IMR-90 (cell line): ENCODE measurements at regions not wholly inside any gene's neighbourhood (a gene's known extent, or its start where the extent isn't known, plus 50 kb on each side); places are given as distances from the start of the nearest gene placed in this dataset.

Source experiments
- ATAC-seq: fragments of 200-7000 bp; cut with Tn5 transposase; 2 replicates; pipeline ENCODE4 v1.9.1; 2020; ENCODE audit warnings: low read depth, mild to moderate bottlenecking, moderate library complexity
- BruUV-seq: library from RNA; stranded (reverse); fragments of 400-500 nt; replicated peaks from 2 replicates; lab custom pipeline; 2021; lab: Mats Ljungman, UMichigan
- CTCF ChIA-PET: fragments of 300-600 bp; formaldehyde crosslinking; extraction: SDS; loops from one replicate; lab custom pipeline; 2021; ENCODE audit warnings: antibody characterized with exemption; lab: Yijun Ruan, JAX
- POLR2A ChIA-PET: fragments of 300-600 bp; sonication (Branson Sonifier 250); formaldehyde crosslinking; loops from one replicate; lab custom pipeline; 2022; ENCODE audit warnings: antibody characterized with exemption; ENCODE audit not compliant: unreplicated experiment; lab: Charles Lee
- DNase-seq: peaks from one replicate; pipeline ENCODE4 v3.0.0; 2013
- H2AFZ ChIP-seq: replicated peaks from 2 replicates; pipeline ENCODE3; 2013; ENCODE audit warnings: low read length, mild to moderate bottlenecking; ENCODE audit not compliant: poor library complexity
- H2AK5ac ChIP-seq: 2 replicates; pipeline ENCODE4 v1.6.1; 2013; ENCODE audit warnings: low read depth, low read length, inconsistent platforms
- H2AK9ac ChIP-seq: replicated peaks from 2 replicates; pipeline ENCODE3; 2013; ENCODE audit warnings: mild to moderate bottlenecking, low read depth, low read length, moderate library complexity; ENCODE audit not compliant: poor library complexity
- H2BK120ac ChIP-seq: 2 replicates; pipeline ENCODE4 v1.6.1; 2013; ENCODE audit warnings: low read depth, low read length, inconsistent platforms
- H2BK15ac ChIP-seq: 3 replicates; pipeline ENCODE4 v1.6.1; 2013; ENCODE audit warnings: low read depth, low read length, inconsistent platforms
- H2BK20ac ChIP-seq: 2 replicates; pipeline ENCODE4 v1.6.1; 2013; ENCODE audit warnings: low read depth, mild to moderate bottlenecking, inconsistent platforms, low read length, moderate library complexity
- H2BK5ac ChIP-seq: 2 replicates; pipeline ENCODE4 v1.6.1; 2013; ENCODE audit warnings: mild to moderate bottlenecking, low read depth, low read length, inconsistent platforms; ENCODE audit not compliant: poor library complexity, severe bottlenecking
- H3K14ac ChIP-seq: replicated peaks from 2 replicates; pipeline ENCODE4 v1.6.1; 2013; ENCODE audit warnings: low read depth, low read length, inconsistent platforms
- H3K18ac ChIP-seq: 2 replicates; pipeline ENCODE4 v1.6.1; 2013; ENCODE audit warnings: low read depth, low read length, control low read depth
- H3K23ac ChIP-seq: 2 replicates; pipeline ENCODE4 v1.6.1; 2013; ENCODE audit warnings: low read depth, low read length, inconsistent platforms
- H3K27ac ChIP-seq: 2 replicates; pipeline ENCODE4 v1.5.1; 2013; ENCODE audit warnings: mild to moderate bottlenecking, control low read depth, low read length; ENCODE audit not compliant: insufficient read depth
- H3K27me3 ChIP-seq: 2 replicates; pipeline ENCODE4 v1.6.1; 2013; ENCODE audit warnings: low read length; ENCODE audit not compliant: control insufficient read depth, insufficient read depth
- H3K36me3 ChIP-seq: 2 replicates; pipeline ENCODE4 v1.6.1; 2013; ENCODE audit warnings: low read length, mixed read lengths; ENCODE audit not compliant: control insufficient read depth, insufficient read depth
- H3K4ac ChIP-seq: 2 replicates; pipeline ENCODE4 v1.6.1; 2013; ENCODE audit warnings: low read depth, low read length, inconsistent platforms
- H3K4me1 ChIP-seq: 2 replicates; pipeline ENCODE4 v1.6.1; 2013; ENCODE audit warnings: low read length, mixed read lengths; ENCODE audit not compliant: control insufficient read depth, insufficient read depth
- H3K4me2 ChIP-seq: 2 replicates; pipeline ENCODE4 v1.6.1; 2013; ENCODE audit warnings: low read depth, mild to moderate bottlenecking, control low read depth, low read length, moderate library complexity
- H3K4me3 ChIP-seq: 2 replicates; pipeline ENCODE4 v1.5.1; 2013; ENCODE audit warnings: low read depth, mild to moderate bottlenecking, control low read depth, low read length, moderate library complexity; ENCODE audit not compliant: insufficient read depth
- H3K56ac ChIP-seq: 2 replicates; pipeline ENCODE4 v1.6.1; 2013; ENCODE audit warnings: low read length, inconsistent platforms; ENCODE audit not compliant: insufficient read depth; ENCODE audit errors: extremely low read depth
- H3K79me1 ChIP-seq, 2 experiments: 2 replicates each; pipeline ENCODE4 v1.6.1; 2013; ENCODE audit warnings: low read length in 2 of 2, inconsistent platforms in 1 of 2, low read depth in 1 of 2
- H3K9ac ChIP-seq: 2 replicates; pipeline ENCODE4 v1.6.1; 2013; ENCODE audit warnings: low read depth, low read length, control low read depth
- H3K9me1 ChIP-seq: 2 replicates; pipeline ENCODE4 v1.6.1; 2013; ENCODE audit warnings: low read length, inconsistent platforms; ENCODE audit not compliant: insufficient read depth
- H3K9me3 ChIP-seq: 2 replicates; pipeline ENCODE4 v1.6.1; 2013; ENCODE audit warnings: low read length; ENCODE audit not compliant: control insufficient read depth, insufficient read depth
- H4K20me1 ChIP-seq: 2 replicates; pipeline ENCODE4 v1.6.1; 2013; ENCODE audit warnings: low read length, inconsistent platforms; ENCODE audit not compliant: insufficient read depth
- H4K5ac ChIP-seq: 2 replicates; pipeline ENCODE4 v1.6.1; 2013; ENCODE audit warnings: mild to moderate bottlenecking, low read depth, low read length, control low read depth
- H4K8ac ChIP-seq, 2 experiments: 2 replicates each; pipeline ENCODE4 v1.6.1; 2013; ENCODE audit warnings: low read depth in 2 of 2, low read length in 2 of 2, control low read depth in 1 of 2, inconsistent platforms in 1 of 2
- H4K91ac ChIP-seq: 2 replicates; pipeline ENCODE4 v1.6.1; 2013; ENCODE audit warnings: low read depth, low read length, inconsistent platforms; ENCODE audit not compliant: insufficient read depth
- FOS ChIP-seq: fragments of 150-350 bp; IDR thresholded peaks from 2 replicates; pipeline ENCODE4 v1.6.1; 2016; ENCODE audit warnings: low read depth, low read length
- MXI1 ChIP-seq: IDR thresholded peaks from 2 replicates; pipeline ENCODE4 v1.6.1; 2012; ENCODE audit warnings: low read depth, mild to moderate bottlenecking, low read length, moderate library complexity, borderline replicate concordance
- NFE2L2 ChIP-seq: fragments of 150-350 bp; IDR thresholded peaks from 2 replicates; pipeline ENCODE4 v1.6.1; 2016; ENCODE audit warnings: low read depth, mild to moderate bottlenecking, low read length
- POLR2A ChIP-seq: IDR thresholded peaks from 2 replicates; pipeline ENCODE4 v1.6.1; 2012; ENCODE audit warnings: mild to moderate bottlenecking, low read depth, low read length
- RAD21 ChIP-seq: IDR thresholded peaks from 2 replicates; pipeline ENCODE4 v1.6.1; 2012; ENCODE audit warnings: low read length, improper control_type of control experiment
- RCOR1 ChIP-seq: IDR thresholded peaks from 2 replicates; pipeline ENCODE4 v1.6.1; 2012; ENCODE audit warnings: mild to moderate bottlenecking, low read length, improper control_type of control experiment; ENCODE audit not compliant: insufficient replicate concordance
- SMC3 ChIP-seq: fragments of 150-350 bp; IDR thresholded peaks from 2 replicates; pipeline ENCODE4 v1.6.1; 2016; ENCODE audit warnings: low read depth, mild to moderate bottlenecking, antibody characterized with exemption, low read length, moderate library complexity
- WGBS, 2 experiments: methylation state at CpG; one replicate each; pipeline versions ENCODE4 v1.1.5 to v1.1.7; 2013; ENCODE audit warnings: missing lambda C conversion rate in 2 of 2; ENCODE audit not compliant: insufficient read length in 1 of 2; ENCODE audit errors: extremely low coverage in 2 of 2; 5-methylcytosine and 5-hydroxymethylcytosine counted together
- dilution Hi-C: fragments of 300-500 bp; cut with HindIII; formaldehyde crosslinking; loops from one replicate; pipeline ENCODE4 v1.14.3; 2018; ENCODE audit warnings: low sequenced_read_pairs; ENCODE audit not compliant: unreplicated experiment
- in situ Hi-C: fragments of 300-500 bp; cut with MboI; formaldehyde crosslinking; loops from 3 replicates; pipeline ENCODE4 v1.14.3; 2019; ENCODE audit warnings: low sequenced_read_pairs, inconsistent platforms, mixed read lengths
- intact Hi-C: fragments of 100-400 bp; cut with micrococcal nuclease; formaldehyde crosslinking; loops from 2 replicates; pipeline ENCODE4 v1.10.0; 2022
- TF ChIP-seq, protein P1 (sequence below): conservative IDR thresholded peaks from 2 replicates; pipeline ENCODE4 v1.5.1; 2012; ENCODE audit warnings: mild to moderate bottlenecking, low read depth, low read length, improper control_type of control experiment
- TF ChIP-seq, protein P2 (sequence below): fragments of 150-350 bp; IDR thresholded peaks from 2 replicates; pipeline ENCODE4 v1.6.1; 2016; ENCODE audit warnings: low read depth, mild to moderate bottlenecking, low read length, moderate library complexity, borderline replicate concordance

DNA sequence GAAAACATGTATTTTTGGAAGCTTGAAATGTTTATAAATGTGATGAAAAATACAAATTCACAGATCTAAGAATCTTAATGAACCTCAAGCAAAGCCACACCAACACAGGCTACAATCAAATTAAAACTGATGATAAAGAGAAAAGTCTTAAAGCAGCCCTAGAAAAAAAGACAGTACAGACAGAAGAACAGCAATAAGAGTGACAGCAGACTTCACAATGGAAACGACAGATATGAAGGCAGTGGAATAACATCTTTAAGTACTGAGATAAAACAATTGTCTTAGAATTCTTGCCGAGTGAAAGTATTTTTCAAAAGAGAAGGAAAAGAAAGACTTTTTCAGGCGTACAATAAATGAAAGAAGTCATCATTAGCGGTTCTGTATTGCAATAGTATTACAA is 423.6 kb upstream of the LCORL start:
- Histone ChIP-seq H3K18ac (no peak overlapping the region), H3K4me2 (no peak overlapping the region), H3K79me1 (no peaks in the 10 kb centered on the region), H3K56ac (no peak overlapping the region), H4K8ac (no peak overlapping the region), H3K27ac (no peak overlapping the region), H2AK9ac (no peak overlapping the region), H2AK5ac (no peak overlapping the region), H2AFZ (no peak overlapping the region), H2BK5ac (no peak overlapping the region), H4K20me1 (no peaks in the 10 kb centered on the region), H3K4ac (no peak overlapping the region), H3K14ac (no peak overlapping the region), H3K9ac (no peak overlapping the region), H3K4me1 (no peaks in the 10 kb centered on the region), H4K5ac (no peak overlapping the region), H2BK120ac (no peak overlapping the region), H3K4me3 (no peak overlapping the region), H3K9me1 (no peaks in the 10 kb centered on the region), H2BK20ac (no peak overlapping the region), H3K9me3 (peaks cover 8% of the 10 kb centered on the region), H4K91ac (no peak overlapping the region), H3K36me3 (no peaks in the 10 kb centered on the region), H3K23ac (no peak overlapping the region), H2BK15ac (no peak overlapping the region), H3K27me3 (no peaks in the 10 kb centered on the region)
- TF ChIP-seq, protein P1, sequence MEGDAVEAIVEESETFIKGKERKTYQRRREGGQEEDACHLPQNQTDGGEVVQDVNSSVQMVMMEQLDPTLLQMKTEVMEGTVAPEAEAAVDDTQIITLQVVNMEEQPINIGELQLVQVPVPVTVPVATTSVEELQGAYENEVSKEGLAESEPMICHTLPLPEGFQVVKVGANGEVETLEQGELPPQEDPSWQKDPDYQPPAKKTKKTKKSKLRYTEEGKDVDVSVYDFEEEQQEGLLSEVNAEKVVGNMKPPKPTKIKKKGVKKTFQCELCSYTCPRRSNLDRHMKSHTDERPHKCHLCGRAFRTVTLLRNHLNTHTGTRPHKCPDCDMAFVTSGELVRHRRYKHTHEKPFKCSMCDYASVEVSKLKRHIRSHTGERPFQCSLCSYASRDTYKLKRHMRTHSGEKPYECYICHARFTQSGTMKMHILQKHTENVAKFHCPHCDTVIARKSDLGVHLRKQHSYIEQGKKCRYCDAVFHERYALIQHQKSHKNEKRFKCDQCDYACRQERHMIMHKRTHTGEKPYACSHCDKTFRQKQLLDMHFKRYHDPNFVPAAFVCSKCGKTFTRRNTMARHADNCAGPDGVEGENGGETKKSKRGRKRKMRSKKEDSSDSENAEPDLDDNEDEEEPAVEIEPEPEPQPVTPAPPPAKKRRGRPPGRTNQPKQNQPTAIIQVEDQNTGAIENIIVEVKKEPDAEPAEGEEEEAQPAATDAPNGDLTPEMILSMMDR = no peak
- TF ChIP-seq SMC3 (no peak), POLR2A (no peak), RCOR1 (no peak), NFE2L2 (no peak), MXI1 (no peak), RAD21 (no peak), FOS (no peak)
- TF ChIP-seq, protein P2, sequence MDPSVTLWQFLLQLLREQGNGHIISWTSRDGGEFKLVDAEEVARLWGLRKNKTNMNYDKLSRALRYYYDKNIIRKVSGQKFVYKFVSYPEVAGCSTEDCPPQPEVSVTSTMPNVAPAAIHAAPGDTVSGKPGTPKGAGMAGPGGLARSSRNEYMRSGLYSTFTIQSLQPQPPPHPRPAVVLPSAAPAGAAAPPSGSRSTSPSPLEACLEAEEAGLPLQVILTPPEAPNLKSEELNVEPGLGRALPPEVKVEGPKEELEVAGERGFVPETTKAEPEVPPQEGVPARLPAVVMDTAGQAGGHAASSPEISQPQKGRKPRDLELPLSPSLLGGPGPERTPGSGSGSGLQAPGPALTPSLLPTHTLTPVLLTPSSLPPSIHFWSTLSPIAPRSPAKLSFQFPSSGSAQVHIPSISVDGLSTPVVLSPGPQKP = no peak
- POLR2A ChIA-PET = no interaction called here
- in situ Hi-C loops = no loop called here
- CTCF ChIA-PET = no interaction called here
- no TSS peak for BruUV-seq
- WGBS, 2 experiments = no CpG with 5 or more reads among the region's 4 CpGs
- dilution Hi-C loops = no loop called here
- intact Hi-C loops = no loop called here
- ATAC-seq (no peak), DNase-seq (no peak)
